Stimulated activated CD4-positive, alpha-beta T cell treated with anti-CD3 and anti-CD28 coated beads, TNF-alpha, amount 100 ng/mL, for 24 hours (primary cell): ENCODE measurements at regions not wholly inside any gene's neighbourhood (a gene's known extent, or its start where the extent isn't known, plus 50 kb on each side); places are given as distances from the start of the nearest gene placed in this dataset.
"Not testable (repeated sequence)": the region's sequence is repeated elsewhere in the genome, so short reads cannot be mapped to it uniquely, and the experiment has no call there.

Experiments used
- DNase-seq, 3 experiments: peaks; one replicate each; pipeline ENCODE4 v3.0.0-alpha.2; 2020; ENCODE audit warnings: low read depth in 3 of 3

DNA sequence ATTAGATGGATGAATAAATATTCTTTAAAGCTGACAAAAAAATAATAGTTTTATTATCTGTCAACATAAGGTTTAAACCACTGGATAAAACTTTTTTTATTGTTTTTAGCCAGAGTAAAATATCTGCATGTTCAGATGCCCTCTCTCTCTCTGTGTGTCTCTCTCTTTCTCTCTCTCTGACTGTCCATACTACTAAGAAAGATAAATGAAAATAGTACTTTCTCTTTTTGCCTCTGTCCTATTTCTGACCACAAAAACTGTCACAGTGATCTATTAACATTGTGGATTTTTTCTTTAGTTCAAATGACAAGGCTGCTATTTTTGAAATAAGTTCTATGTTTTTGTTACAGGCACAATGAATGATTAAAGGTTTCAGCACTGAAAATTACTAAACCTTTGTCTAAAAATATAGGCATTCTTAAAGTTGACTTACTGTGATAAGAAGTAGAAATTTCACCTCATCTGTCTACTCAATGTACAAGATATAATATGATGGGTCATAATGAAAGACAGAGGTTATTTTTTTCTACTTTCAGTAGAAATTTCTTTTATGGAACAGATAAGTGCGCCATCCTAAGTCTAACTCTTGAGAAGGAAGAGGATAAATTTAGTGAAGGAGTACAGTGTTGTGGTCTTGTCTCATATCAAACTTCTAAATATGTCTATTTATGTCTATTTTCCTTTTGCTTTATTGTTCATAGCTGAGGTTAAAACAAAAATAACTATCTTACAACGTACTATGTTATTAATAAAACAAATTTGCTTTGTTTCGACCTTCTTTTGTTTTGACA lies 341.9 kb upstream of the EYS start:
- no peak for DNase-seq

- DNase-seq, result no peak
Measured at GRCh38 chr6:66032626-66033025, 325.6 kb upstream of the EYS start.

DNA sequence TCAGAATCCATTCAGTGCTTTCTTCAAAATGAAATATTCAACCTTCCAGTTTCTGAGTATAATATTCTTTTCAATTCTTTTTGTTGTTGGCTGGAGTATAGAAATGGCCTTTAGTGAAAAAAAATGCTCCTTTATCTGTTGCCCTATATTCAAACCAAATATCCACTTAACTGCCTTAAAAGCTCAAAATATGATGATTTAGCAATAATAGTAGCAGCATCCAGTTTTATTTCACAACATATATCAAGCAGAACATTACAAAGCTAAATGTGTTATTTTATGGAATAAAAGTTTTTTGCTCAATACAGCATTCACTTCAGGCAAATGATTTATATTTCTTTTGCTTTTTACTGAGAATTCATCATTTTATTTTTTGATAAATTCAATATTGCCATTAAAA lies 322.4 kb upstream of the EYS start:
- no peak for DNase-seq

- DNase-seq, result no peak
Measured at GRCh38 chr6:65999288-65999791, 292.3 kb upstream of the EYS start.

GRCh38 chr6:65998544-65998943 lies 291.5 kb upstream of the EYS start:
- DNase-seq, result no peak

DNA sequence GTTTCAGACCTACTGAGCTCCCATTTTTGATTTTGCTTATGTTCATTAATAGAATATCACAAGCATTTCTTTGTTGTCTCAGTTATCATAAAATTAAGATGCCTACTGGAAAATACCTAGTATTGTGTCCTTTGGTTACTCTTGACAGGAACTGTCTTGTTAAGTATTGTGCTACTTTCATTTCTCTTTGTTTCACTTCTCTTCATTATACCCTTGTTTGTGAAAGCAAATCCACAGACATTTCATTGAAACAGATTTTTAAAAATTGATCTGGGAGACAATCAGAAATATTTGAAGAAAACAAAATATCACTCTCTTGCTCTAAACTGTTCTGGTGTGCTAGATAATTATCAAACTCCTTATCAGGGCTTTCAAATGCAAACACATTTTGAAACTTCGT lies 290.5 kb upstream of the EYS start:
- no peak for DNase-seq

DNA sequence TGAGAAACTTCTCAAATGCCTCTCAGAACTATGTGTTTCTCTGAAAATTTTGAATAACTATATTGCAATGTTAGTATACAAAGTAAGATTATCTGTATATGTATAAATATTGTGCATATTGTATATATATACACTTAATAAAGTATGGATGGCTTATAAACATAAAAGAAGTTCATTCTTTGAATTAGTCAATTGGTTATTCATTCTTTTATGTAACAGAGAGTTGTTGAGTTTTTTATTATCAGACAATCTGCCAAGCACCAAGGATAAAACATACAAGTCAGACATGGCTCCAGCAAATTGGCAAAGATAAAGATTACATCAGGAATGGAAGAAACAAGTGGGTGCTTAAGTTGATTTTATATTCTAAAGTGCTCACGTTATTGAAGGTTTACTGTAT lies 289.1 kb upstream of the EYS start:
- no peak for DNase-seq

GRCh38 chr6:65989676-65990075 lies 282.6 kb upstream of the EYS start:
- DNase-seq, result no peak

DNA sequence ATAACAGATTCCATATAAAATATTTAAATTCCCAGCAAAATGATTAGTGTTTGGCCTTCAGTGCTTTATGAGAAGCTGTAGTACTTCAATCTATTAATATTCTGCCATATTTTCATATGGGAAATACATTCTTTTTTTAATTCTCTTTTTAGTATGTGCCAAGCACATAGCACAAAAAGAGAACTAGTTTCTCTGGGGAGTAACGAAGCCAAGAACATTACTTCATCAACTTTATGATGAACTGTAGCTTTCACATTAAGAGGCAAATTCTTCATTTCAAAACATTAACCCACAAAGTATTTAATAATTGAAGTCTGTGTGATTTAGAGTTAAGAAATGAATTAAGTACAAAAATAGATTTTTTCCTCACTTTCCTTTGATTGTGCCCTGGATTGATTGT lies 281.0 kb upstream of the EYS start:
- no peak for DNase-seq

DNA sequence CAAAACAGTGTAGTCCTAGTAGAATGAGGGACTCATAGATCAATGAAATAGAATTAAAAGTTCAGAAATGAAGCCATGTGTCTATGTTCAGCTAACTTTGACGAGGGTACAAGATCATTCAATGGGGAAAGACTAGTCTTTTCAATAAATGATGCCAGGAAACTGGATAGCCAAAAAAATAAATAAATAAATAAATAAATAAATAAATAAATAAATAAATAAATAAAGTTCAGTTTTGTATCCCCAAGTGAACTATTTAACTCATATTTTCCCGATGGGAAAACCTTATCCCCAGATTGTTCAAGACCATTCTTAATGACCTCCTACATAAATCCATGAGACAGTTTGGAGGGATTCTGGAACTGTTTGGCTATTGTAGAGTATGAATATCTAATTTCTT lies 277.1 kb upstream of the EYS start:
- no peak for DNase-seq

GRCh38 chr6:65979120-65979519 lies 272.1 kb upstream of the EYS start:
- DNase-seq, result no peak

DNA sequence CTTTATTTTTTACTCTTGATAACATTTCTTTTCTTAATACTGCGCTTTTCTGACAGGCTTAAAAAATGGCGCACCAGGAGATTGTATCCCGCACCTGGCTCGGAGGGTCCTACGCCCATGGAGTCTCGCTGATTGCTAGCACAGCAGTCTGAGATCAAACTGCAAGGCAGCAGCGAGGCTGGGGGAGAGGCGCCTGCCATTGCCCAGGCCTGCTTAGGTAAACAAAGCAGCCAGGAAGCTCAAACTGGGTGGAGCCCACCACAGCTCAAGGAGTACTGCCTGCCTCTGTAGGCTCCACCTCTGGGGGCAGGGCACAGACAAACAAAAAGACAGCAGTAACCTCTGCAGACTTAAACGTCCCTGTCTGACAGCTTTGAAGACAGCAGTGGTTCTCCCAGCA lies 264.2 kb upstream of the EYS start:
- not testable (repeated sequence) for DNase-seq

DNA sequence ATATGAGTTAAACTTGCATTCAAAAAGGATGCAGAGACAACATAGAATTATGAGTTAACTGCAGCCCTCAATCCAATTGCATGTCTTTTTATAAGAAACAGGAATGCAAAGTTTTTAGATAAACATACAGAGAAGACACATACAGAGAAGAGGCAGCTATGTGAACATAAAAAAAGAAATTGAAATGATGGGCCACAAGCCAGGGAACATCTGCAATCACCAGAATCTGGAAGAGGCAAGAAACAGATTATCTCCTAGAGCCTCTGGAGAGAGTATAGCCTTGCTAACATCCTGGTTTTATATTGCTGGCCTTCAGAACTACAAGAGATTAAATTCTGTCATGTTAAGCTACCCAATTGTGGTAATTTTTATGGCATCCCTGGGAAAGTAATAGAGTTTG lies 257.2 kb upstream of the EYS start:
- no peak for DNase-seq

DNA sequence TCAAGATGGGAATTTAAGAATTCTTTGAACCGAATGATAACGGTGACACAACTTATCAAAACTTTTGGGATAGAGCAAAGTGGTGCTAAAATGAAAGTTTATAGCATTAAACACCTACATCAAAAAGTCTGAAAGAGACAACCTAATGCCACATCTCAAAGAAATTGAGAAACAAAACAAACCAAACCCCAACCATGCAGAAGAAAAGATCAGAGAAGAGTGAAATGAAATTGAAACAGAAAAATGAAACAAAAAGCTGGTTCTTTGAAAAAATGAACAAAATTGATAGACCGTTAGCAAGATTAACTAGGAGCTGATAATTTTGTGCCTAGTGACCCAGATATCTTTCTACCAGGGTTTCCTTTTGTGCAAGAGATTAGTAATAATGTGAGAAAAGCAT lies 248.0 kb upstream of the EYS start:
- no peak for DNase-seq

- DNase-seq, result no peak
Measured at GRCh38 chr6:65948062-65948461, 241.0 kb upstream of the EYS start.

GRCh38 chr6:65943548-65943947 lies 236.5 kb upstream of the EYS start:
- DNase-seq, result no peak

- no peak for DNase-seq
Measured at GRCh38 chr6:65943051-65943450, 236.0 kb upstream of the EYS start.

GRCh38 chr6:65938000-65938399 lies 231.0 kb upstream of the EYS start:
- DNase-seq, result no peak

DNA sequence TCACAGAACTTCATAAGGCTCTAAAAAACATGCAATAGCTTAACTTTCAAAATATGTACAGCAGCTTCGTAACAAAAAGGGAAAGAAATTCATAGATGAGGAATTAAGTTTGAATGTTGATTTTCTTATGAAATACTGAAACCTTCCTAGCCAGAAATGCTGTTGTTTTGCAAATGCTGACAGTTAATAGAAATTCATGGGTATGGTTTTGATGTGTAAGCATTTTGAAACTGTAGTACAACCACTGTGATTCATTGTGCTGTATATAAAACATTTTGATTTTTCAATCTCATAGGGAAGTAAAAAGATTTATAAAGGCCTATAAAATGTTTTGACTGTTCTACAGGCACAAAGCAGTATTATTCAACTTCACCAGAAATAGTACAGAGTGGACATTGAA lies 228.4 kb upstream of the EYS start:
- no peak for DNase-seq

GRCh38 chr6:65933390-65933789 lies 226.4 kb upstream of the EYS start:
- DNase-seq, result no peak

GRCh38 chr6:65927141-65927540 lies 220.1 kb upstream of the EYS start:
- no peak for DNase-seq

GRCh38 chr6:65924411-65924810 lies 217.4 kb upstream of the EYS start:
- no peak for DNase-seq

GRCh38 chr6:65922049-65922448 lies 215.0 kb upstream of the EYS start:
- DNase-seq, result no peak

- no peak for DNase-seq
Measured at GRCh38 chr6:65908065-65908464, 201.0 kb upstream of the EYS start.
